HL-60 (cell line): ENCODE measurements at regions not wholly inside any gene's neighbourhood (a gene's known extent, or its start where the extent isn't known, plus 50 kb on each side); places are given as distances from the start of the nearest gene placed in this dataset.

Experiments
- DNase-seq, 2 experiments: peaks; one replicate each; pipeline ENCODE4 v3.0.0-alpha.2; 2010 to 2020; ENCODE audit warnings: low read depth in 1 of 2, low spot score in 1 of 2
- H3K27ac ChIP-seq: fragments of 250-450 bp; sonication (Bioruptor Pico); replicated peaks from 2 replicates; pipeline ENCODE4 v1.5.1; 2020; ENCODE audit warnings: mild to moderate bottlenecking, moderate library complexity
- H3K27me3 ChIP-seq: fragments of 250-450 bp; sonication (Bioruptor Pico); 2 replicates; pipeline ENCODE4 v1.5.1; 2021; ENCODE audit warnings: mild to moderate bottlenecking, moderate library complexity; ENCODE audit not compliant: insufficient read depth, poor library complexity, severe bottlenecking
- H3K4me3 ChIP-seq: replicated peaks from 2 replicates; pipeline ENCODE4 v1.5.1; 2011; ENCODE audit warnings: mild to moderate bottlenecking, control low read depth, low read length; ENCODE audit not compliant: insufficient read depth
- GABPA ChIP-seq: IDR thresholded peaks from 2 replicates; pipeline ENCODE4 v1.6.1; 2012; ENCODE audit warnings: low read depth
- POLR2AphosphoS5 ChIP-seq: IDR thresholded peaks from 2 replicates; pipeline ENCODE4 v1.6.1; 2012; ENCODE audit warnings: low read depth
- SPI1 ChIP-seq: IDR thresholded peaks from 2 replicates; pipeline ENCODE4 v1.6.1; 2012; ENCODE audit warnings: low read depth, mild to moderate bottlenecking, borderline replicate concordance
- TF ChIP-seq, protein P1 (sequence below): IDR thresholded peaks from 2 replicates; pipeline ENCODE4 v1.6.1; 2012; ENCODE audit warnings: low read depth; ENCODE audit not compliant: insufficient replicate concordance
- TF ChIP-seq, protein P2 (sequence below): IDR thresholded peaks from one replicate; pipeline ENCODE4 v1.5.1; 2011; ENCODE audit warnings: low read length, control low read depth, inconsistent platforms; ENCODE audit not compliant: insufficient read depth

DNA sequence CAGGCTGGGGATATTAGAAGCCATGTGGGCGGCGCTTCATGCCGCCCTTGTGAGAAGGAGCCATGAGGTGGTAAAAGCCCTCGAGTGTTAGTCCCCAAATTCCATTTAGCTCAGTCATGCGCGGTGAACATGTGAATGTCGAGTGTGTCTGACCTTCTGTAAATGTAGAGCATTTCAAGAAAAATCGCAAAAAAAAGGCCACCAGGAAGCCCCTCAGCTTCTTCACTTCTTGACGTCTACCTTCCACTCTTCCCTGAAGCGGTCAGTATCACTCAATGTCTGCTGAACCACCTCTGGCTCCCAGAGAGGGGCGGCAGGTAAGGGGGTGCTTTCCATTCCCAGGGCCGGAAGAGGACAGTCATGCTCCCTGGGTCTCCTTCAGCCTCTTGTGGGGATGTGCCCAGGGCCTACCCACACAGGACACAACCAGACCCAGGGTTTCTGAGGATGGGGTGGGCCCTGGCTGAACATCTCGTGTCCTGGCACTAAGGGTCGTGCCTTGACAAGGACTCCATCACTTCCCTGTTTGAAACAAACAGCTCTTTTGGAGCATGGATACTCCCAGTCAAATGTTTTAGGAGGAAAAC, 274.9 kb downstream of the FAM43A start:
- Histone ChIP-seq H3K4me3 (no peak overlapping the region), H3K27me3 (no peaks in the 10 kb centered on the region), H3K27ac (no peak overlapping the region)
- TF ChIP-seq GABPA (no peak), POLR2AphosphoS5 (no peak), SPI1 (no peak)
- TF ChIP-seq, protein P1, sequence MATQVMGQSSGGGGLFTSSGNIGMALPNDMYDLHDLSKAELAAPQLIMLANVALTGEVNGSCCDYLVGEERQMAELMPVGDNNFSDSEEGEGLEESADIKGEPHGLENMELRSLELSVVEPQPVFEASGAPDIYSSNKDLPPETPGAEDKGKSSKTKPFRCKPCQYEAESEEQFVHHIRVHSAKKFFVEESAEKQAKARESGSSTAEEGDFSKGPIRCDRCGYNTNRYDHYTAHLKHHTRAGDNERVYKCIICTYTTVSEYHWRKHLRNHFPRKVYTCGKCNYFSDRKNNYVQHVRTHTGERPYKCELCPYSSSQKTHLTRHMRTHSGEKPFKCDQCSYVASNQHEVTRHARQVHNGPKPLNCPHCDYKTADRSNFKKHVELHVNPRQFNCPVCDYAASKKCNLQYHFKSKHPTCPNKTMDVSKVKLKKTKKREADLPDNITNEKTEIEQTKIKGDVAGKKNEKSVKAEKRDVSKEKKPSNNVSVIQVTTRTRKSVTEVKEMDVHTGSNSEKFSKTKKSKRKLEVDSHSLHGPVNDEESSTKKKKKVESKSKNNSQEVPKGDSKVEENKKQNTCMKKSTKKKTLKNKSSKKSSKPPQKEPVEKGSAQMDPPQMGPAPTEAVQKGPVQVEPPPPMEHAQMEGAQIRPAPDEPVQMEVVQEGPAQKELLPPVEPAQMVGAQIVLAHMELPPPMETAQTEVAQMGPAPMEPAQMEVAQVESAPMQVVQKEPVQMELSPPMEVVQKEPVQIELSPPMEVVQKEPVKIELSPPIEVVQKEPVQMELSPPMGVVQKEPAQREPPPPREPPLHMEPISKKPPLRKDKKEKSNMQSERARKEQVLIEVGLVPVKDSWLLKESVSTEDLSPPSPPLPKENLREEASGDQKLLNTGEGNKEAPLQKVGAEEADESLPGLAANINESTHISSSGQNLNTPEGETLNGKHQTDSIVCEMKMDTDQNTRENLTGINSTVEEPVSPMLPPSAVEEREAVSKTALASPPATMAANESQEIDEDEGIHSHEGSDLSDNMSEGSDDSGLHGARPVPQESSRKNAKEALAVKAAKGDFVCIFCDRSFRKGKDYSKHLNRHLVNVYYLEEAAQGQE: no peak
- TF ChIP-seq, protein P2, sequence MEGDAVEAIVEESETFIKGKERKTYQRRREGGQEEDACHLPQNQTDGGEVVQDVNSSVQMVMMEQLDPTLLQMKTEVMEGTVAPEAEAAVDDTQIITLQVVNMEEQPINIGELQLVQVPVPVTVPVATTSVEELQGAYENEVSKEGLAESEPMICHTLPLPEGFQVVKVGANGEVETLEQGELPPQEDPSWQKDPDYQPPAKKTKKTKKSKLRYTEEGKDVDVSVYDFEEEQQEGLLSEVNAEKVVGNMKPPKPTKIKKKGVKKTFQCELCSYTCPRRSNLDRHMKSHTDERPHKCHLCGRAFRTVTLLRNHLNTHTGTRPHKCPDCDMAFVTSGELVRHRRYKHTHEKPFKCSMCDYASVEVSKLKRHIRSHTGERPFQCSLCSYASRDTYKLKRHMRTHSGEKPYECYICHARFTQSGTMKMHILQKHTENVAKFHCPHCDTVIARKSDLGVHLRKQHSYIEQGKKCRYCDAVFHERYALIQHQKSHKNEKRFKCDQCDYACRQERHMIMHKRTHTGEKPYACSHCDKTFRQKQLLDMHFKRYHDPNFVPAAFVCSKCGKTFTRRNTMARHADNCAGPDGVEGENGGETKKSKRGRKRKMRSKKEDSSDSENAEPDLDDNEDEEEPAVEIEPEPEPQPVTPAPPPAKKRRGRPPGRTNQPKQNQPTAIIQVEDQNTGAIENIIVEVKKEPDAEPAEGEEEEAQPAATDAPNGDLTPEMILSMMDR: no peak
- no peak for DNase-seq

DNA sequence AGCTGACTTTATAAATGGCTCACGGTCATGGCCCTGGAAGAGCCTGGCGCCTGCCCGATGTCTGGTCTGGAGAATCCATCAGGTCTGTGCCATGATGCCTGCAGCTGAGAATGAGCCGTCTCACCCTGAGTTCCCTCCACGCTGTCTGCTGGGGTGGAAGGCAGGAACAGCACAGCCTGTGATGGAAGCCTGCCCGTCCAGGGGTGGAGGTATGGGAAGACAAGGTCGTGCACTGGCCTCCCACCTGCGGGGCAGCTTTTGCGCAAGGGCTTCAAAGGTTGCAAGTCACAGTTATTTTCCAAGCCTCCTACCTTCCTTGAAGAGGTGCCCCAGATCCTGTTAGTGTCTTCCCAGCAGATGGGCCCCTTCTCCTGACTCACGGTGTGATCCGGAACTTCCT, 275.5 kb downstream of the FAM43A start:
- no peaks in the 10 kb centered on the region for H3K27me3 ChIP-seq
- no peak overlapping the region for H3K27ac ChIP-seq
- H3K4me3 ChIP-seq: no peak overlapping the region
- DNase-seq: no peak
- TF ChIP-seq POLR2AphosphoS5 (no peak), SPI1 (no peak), GABPA (no peak)
- TF ChIP-seq, protein P1: no peak
- TF ChIP-seq, protein P2: no peak

DNA sequence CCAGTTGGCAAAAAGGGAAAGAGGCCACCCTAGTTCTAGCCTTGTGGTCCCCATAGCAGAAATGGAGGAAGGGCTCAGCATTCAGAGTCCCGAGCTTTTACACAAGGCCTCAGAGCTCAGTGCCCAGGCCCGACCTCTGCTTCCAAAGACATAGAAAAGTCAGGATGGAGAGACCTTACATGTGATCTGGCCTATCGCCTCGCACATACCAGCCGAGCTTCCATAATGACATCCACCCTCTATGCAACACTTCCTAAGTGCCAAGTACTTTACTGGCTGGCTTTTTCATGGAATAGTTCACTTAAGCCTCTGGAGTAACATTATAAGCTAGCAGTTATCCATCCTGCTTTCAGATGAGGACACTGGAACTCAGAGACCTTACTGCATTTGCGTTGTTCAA, 275.9 kb downstream of the FAM43A start:
- Histone ChIP-seq H3K27ac (no peak overlapping the region), H3K4me3 (no peak overlapping the region), H3K27me3 (no peaks in the 10 kb centered on the region)
- DNase-seq: no peak
- TF ChIP-seq, protein P1: no peak
- TF ChIP-seq POLR2AphosphoS5: no peak
- TF ChIP-seq, protein P2: no peak
- no peak for TF ChIP-seq SPI1
- no peak for TF ChIP-seq GABPA
